GM20000 (cell line): ENCODE measurements at regions not wholly inside any gene's neighbourhood (a gene's known extent, or its start where the extent isn't known, plus 50 kb on each side); places are given as distances from the start of the nearest gene placed in this dataset.
"Not testable (repeated sequence)": the region's sequence is repeated elsewhere in the genome, so short reads cannot be mapped to it uniquely, and the experiment has no call there.

ENCODE experiments used
- DNase-seq: peaks from one replicate; pipeline ENCODE4 v3.0.0; 2012; ENCODE audit warnings: low spot score
- TF ChIP-seq, protein P1 (sequence below): IDR thresholded peaks from 2 replicates; pipeline ENCODE4 v1.5.1; 2012; ENCODE audit warnings: mild to moderate bottlenecking, control low read depth; ENCODE audit errors: extremely low read depth, missing control alignments

DNA sequence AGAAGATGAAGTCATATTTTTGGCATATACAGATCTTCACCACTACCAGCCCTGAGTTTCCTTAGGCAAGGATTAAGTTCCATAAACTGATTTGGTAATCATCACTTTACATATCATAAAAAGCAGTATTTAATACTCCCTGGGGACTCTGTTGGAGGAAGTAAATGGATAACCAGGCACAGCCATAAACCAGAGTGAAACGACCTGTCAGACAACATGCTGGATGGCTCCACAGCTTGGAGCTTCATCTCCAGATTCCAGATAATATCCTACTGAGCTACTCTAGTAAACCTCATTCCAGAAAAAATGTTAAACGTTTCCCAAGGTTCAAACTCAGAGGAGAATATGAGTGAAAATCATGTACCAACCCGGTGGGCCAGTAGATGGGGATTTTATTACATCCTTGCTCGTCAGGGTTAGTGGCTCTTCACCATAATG, 109.2 kb downstream of the BASP1 start:
- TF ChIP-seq, protein P1, sequence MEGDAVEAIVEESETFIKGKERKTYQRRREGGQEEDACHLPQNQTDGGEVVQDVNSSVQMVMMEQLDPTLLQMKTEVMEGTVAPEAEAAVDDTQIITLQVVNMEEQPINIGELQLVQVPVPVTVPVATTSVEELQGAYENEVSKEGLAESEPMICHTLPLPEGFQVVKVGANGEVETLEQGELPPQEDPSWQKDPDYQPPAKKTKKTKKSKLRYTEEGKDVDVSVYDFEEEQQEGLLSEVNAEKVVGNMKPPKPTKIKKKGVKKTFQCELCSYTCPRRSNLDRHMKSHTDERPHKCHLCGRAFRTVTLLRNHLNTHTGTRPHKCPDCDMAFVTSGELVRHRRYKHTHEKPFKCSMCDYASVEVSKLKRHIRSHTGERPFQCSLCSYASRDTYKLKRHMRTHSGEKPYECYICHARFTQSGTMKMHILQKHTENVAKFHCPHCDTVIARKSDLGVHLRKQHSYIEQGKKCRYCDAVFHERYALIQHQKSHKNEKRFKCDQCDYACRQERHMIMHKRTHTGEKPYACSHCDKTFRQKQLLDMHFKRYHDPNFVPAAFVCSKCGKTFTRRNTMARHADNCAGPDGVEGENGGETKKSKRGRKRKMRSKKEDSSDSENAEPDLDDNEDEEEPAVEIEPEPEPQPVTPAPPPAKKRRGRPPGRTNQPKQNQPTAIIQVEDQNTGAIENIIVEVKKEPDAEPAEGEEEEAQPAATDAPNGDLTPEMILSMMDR: no peak
- no peak for DNase-seq

DNA sequence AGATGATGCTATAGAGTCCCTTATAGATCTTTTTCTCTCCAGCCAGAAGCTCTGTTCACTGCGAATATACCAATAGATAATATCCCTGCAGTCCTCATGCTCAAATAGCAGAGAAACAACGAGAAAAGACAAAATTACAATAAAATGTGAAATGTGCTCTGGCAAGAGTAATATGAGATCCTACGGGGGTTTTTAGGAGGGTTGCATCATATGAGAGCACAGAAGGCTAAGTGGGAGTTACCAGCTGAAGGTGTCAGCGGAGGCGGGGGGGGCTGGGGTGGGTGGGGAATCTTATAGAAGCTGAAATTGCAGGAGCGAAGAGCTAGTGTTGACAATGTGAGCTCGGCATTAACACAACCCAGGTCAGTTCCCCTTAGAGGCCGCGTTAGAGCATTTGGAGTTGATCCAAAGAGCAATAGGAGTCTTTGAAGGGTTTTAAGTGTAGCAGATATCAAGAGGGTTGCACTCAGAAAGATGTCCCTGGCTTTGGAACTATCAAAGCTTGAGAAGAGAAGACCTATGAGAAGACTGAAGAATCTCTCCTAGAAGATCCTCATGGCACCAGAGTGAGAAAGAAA, 109.7 kb downstream of the BASP1 start:
- TF ChIP-seq, protein P1: no peak
- no peak for DNase-seq

DNA sequence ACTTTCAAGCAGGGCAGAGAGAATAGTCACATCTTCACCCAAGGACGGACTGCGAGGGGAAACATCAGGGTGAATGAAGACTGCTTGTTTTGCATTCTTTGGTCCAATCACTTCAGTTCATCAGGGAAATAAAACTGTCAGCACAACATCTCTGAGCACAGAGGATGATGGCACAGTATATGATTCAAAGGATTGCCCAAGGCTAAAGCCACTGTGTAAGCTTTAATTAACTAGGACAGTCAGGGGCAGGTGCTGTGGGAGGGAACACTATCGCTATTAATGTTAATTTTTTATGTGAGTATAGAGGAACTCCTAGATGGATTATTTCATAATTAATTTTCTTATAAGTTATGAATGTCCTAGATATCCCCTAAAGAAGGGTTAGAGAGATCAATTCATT, 112.1 kb downstream of the BASP1 start:
- no peak for DNase-seq
- TF ChIP-seq, protein P1: no peak

DNA sequence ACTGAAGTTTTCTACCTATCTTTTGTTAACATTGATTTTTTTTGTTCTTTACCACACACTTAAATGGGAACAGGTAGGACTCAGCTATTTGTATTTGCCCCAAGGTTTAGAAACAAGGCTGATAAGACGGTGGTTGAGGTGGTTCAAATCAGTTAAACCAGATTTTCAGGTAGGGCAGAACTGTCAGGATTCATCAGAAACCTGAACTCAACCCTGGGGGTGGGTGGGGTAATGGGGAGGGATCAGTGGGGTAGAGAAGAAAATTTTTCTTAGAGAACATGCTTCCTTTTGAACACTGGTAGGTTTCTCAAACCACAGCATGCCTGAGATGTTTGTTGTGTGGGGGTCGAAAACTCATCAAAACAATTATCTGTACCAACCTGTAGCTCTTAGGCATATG, 113.0 kb downstream of the BASP1 start:
- TF ChIP-seq, protein P1: no peak
- no peak for DNase-seq

DNA sequence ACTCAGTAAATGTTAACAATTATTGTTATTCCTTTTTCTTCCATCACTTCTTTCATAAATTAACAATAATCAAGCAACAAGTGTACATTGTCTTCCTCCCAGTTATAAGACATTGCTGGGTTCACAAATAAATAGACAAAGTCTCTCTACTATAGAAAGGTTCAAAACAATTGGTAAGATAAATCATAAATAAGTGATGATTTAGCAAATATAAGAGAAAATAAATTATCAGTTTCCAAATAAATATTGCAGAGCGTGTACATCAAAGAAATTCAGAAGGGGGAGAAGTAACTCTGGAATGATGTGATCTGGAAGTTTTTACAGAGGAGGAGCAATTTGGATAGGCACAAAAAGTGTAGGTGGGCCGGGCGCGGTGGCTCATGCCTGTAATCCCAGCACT, 114.2 kb downstream of the BASP1 start:
- DNase-seq: no peak
- TF ChIP-seq, protein P1: no peak

DNA sequence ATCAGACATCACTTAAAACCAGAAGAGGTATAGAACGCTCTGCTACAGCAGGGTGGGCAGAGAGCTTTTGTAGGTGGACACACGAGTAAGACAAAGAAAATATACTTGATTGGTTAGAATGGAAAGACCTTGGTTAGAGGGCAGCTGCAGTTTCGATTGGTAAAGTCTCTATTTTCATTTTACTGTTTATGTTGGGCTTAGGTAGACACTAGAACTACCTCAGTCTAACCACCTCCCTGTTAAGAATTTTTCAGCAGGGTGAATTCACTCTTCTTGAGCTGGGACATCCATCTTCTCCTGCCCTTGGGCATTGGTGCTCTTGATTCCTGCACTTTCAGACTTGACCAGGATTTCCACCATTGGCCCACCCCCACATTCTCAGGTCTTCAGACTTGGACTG, 116.3 kb downstream of the BASP1 start:
- TF ChIP-seq, protein P1: no peak
- DNase-seq: no peak

DNA sequence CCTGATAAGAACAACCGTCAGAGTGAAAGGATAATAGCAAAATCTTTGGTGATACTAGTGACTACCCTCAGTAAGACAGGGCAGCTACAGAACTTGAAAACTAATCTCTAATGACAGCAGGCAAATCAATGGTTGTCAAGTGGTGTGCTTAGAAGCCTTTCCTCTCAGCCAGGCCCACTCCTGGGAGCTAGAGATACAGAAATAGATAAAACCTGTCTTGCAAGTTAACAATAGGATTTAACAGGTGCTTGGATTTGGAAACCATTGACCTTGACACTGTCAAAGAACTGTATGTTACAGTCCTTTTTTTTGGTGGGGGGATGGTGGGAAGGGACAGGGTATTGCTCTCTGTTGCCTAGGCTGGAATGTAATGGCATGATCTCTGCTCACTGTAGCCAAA, 118.6 kb downstream of the BASP1 start:
- DNase-seq: no peak
- TF ChIP-seq, protein P1: no peak

DNA sequence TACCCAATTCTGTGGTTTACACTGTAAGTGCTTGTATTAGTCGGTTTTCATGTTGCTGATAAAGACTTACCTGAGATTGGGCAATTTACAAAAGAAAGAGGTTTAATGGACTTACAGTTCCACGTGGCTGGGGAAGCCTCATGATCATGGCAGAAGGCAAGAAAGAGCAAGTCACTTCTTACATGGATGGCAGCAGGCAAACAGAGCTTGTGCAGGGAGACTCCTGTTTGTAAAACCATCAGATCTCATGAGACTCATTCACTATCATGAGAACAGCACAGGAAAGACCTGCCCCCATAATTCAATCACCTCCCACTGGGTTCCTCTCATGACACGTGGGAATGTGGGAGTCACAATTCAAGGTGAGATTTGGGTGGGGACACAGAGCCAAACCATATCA, 119.3 kb downstream of the BASP1 start:
- DNase-seq: not testable (repeated sequence)
